ENCODE measurements at regions not wholly inside any gene's neighbourhood (a gene's known extent, or its start where the extent isn't known, plus 50 kb on each side); places are given as distances from the start of the nearest gene placed in this dataset.

- H3K27ac Mint-ChIP-seq, result no peak overlapping the region
- no peaks in the 10 kb centered on the region for H3K9me3 Mint-ChIP-seq
- no peaks in the 10 kb centered on the region for H3K4me1 Mint-ChIP-seq
- no peak overlapping the region for H3K4me3 Mint-ChIP-seq
- DNase-seq (ENCODE audit: low spot score) (no peak), ATAC-seq (no peak)
- POLR2A ChIA-PET, result no interaction called here
- no peaks in the 10 kb centered on the region for H3K27me3 Mint-ChIP-seq (ENCODE audit: low read depth)
- TF ChIP-seq GTF2I (CRISPR knock-in tag; conservative IDR thresholded peaks at IDR 0.05) (no peak), ESRRA (CRISPR knock-in tag; IDR thresholded peaks at IDR 0.05; ENCODE audit: borderline replicate concordance) (no peak), ZNF232 (CRISPR knock-in tag; IDR thresholded peaks at IDR 0.05) (no peak)
- H3K36me3 Mint-ChIP-seq, result no peaks in the 10 kb centered on the region
- CTCF ChIA-PET, result interaction anchor here (1.1 kb wide), 1 partner anchor 42 kb away, joined by 3 read pairs; no protein-coding TSS in a partner anchor
These were observed 165.6 kb downstream of the PALM2AKAP2 start for GRCh38 chr9:109945573-109945972.

- Mint-ChIP-seq H3K36me3 (no peaks in the 10 kb centered on the region), H3K4me1 (no peaks in the 10 kb centered on the region), H3K4me3 (no peak overlapping the region), H3K9me3 (0 out of 2 replicates have a peak, but pooled peaks cover 5% of the 10 kb centered on the region), H3K27ac (no peak overlapping the region), H3K27me3 (ENCODE audit: low read depth) (no peaks in the 10 kb centered on the region)
- POLR2A ChIA-PET, result interaction anchor here (0.6 kb wide), 1 partner anchor 109 kb away, joined by 6 read pairs; no protein-coding TSS in a partner anchor
- CTCF ChIA-PET, result no interaction called here
- ATAC-seq, result no peak
- DNase-seq (ENCODE audit: low spot score), result no peak
- TF ChIP-seq, protein P1, sequence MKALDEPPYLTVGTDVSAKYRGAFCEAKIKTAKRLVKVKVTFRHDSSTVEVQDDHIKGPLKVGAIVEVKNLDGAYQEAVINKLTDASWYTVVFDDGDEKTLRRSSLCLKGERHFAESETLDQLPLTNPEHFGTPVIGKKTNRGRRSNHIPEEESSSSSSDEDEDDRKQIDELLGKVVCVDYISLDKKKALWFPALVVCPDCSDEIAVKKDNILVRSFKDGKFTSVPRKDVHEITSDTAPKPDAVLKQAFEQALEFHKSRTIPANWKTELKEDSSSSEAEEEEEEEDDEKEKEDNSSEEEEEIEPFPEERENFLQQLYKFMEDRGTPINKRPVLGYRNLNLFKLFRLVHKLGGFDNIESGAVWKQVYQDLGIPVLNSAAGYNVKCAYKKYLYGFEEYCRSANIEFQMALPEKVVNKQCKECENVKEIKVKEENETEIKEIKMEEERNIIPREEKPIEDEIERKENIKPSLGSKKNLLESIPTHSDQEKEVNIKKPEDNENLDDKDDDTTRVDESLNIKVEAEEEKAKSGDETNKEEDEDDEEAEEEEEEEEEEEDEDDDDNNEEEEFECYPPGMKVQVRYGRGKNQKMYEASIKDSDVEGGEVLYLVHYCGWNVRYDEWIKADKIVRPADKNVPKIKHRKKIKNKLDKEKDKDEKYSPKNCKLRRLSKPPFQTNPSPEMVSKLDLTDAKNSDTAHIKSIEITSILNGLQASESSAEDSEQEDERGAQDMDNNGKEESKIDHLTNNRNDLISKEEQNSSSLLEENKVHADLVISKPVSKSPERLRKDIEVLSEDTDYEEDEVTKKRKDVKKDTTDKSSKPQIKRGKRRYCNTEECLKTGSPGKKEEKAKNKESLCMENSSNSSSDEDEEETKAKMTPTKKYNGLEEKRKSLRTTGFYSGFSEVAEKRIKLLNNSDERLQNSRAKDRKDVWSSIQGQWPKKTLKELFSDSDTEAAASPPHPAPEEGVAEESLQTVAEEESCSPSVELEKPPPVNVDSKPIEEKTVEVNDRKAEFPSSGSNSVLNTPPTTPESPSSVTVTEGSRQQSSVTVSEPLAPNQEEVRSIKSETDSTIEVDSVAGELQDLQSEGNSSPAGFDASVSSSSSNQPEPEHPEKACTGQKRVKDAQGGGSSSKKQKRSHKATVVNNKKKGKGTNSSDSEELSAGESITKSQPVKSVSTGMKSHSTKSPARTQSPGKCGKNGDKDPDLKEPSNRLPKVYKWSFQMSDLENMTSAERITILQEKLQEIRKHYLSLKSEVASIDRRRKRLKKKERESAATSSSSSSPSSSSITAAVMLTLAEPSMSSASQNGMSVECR (CRISPR knock-in tag; IDR thresholded peaks at IDR 0.05; ENCODE audit: borderline replicate concordance), result no peak
- TF ChIP-seq GRHL2 (CRISPR knock-in tag; IDR thresholded peaks at IDR 0.05; ENCODE audit: insufficient replicate concordance, severe bottlenecking) (no peak), NR3C1 (CRISPR knock-in tag; conservative IDR thresholded peaks at IDR 0.05; ENCODE audit: low read depth) (no peak), ZNF671 (CRISPR knock-in tag; IDR thresholded peaks at IDR 0.05) (no peak), ZNF232 (CRISPR knock-in tag; IDR thresholded peaks at IDR 0.05) (no peak), SMAD4 (CRISPR knock-in tag; IDR thresholded peaks at IDR 0.05) (no peak), EMX1 (CRISPR knock-in tag; IDR thresholded peaks at IDR 0.05) (no peak), ZSCAN18 (CRISPR knock-in tag; IDR thresholded peaks at IDR 0.05) (no peak), CBFB (CRISPR knock-in tag; IDR thresholded peaks at IDR 0.05; ENCODE audit: low read depth) (no peak), FOXJ3 (CRISPR knock-in tag; IDR thresholded peaks at IDR 0.05; ENCODE audit: borderline replicate concordance) (no peak), ZNF423 (CRISPR knock-in tag; IDR thresholded peaks at IDR 0.05) (no peak), HMGXB4 (CRISPR knock-in tag; IDR thresholded peaks at IDR 0.05) (no peak), SMAD3 (CRISPR knock-in tag; IDR thresholded peaks at IDR 0.05; ENCODE audit: borderline replicate concordance) (no peak)
- TF ChIP-seq, protein P2, sequence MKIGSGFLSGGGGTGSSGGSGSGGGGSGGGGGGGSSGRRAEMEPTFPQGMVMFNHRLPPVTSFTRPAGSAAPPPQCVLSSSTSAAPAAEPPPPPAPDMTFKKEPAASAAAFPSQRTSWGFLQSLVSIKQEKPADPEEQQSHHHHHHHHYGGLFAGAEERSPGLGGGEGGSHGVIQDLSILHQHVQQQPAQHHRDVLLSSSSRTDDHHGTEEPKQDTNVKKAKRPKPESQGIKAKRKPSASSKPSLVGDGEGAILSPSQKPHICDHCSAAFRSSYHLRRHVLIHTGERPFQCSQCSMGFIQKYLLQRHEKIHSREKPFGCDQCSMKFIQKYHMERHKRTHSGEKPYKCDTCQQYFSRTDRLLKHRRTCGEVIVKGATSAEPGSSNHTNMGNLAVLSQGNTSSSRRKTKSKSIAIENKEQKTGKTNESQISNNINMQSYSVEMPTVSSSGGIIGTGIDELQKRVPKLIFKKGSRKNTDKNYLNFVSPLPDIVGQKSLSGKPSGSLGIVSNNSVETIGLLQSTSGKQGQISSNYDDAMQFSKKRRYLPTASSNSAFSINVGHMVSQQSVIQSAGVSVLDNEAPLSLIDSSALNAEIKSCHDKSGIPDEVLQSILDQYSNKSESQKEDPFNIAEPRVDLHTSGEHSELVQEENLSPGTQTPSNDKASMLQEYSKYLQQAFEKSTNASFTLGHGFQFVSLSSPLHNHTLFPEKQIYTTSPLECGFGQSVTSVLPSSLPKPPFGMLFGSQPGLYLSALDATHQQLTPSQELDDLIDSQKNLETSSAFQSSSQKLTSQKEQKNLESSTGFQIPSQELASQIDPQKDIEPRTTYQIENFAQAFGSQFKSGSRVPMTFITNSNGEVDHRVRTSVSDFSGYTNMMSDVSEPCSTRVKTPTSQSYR (CRISPR knock-in tag; IDR thresholded peaks at IDR 0.05), result no peak
- TF ChIP-seq, protein P3, sequence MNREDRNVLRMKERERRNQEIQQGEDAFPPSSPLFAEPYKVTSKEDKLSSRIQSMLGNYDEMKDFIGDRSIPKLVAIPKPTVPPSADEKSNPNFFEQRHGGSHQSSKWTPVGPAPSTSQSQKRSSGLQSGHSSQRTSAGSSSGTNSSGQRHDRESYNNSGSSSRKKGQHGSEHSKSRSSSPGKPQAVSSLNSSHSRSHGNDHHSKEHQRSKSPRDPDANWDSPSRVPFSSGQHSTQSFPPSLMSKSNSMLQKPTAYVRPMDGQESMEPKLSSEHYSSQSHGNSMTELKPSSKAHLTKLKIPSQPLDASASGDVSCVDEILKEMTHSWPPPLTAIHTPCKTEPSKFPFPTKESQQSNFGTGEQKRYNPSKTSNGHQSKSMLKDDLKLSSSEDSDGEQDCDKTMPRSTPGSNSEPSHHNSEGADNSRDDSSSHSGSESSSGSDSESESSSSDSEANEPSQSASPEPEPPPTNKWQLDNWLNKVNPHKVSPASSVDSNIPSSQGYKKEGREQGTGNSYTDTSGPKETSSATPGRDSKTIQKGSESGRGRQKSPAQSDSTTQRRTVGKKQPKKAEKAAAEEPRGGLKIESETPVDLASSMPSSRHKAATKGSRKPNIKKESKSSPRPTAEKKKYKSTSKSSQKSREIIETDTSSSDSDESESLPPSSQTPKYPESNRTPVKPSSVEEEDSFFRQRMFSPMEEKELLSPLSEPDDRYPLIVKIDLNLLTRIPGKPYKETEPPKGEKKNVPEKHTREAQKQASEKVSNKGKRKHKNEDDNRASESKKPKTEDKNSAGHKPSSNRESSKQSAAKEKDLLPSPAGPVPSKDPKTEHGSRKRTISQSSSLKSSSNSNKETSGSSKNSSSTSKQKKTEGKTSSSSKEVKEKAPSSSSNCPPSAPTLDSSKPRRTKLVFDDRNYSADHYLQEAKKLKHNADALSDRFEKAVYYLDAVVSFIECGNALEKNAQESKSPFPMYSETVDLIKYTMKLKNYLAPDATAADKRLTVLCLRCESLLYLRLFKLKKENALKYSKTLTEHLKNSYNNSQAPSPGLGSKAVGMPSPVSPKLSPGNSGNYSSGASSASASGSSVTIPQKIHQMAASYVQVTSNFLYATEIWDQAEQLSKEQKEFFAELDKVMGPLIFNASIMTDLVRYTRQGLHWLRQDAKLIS (CRISPR knock-in tag; IDR thresholded peaks at IDR 0.05; ENCODE audit: borderline replicate concordance), result no peak
- TF ChIP-seq, protein P4, sequence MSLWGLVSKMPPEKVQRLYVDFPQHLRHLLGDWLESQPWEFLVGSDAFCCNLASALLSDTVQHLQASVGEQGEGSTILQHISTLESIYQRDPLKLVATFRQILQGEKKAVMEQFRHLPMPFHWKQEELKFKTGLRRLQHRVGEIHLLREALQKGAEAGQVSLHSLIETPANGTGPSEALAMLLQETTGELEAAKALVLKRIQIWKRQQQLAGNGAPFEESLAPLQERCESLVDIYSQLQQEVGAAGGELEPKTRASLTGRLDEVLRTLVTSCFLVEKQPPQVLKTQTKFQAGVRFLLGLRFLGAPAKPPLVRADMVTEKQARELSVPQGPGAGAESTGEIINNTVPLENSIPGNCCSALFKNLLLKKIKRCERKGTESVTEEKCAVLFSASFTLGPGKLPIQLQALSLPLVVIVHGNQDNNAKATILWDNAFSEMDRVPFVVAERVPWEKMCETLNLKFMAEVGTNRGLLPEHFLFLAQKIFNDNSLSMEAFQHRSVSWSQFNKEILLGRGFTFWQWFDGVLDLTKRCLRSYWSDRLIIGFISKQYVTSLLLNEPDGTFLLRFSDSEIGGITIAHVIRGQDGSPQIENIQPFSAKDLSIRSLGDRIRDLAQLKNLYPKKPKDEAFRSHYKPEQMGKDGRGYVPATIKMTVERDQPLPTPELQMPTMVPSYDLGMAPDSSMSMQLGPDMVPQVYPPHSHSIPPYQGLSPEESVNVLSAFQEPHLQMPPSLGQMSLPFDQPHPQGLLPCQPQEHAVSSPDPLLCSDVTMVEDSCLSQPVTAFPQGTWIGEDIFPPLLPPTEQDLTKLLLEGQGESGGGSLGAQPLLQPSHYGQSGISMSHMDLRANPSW (CRISPR knock-in tag; conservative IDR thresholded peaks at IDR 0.05; ENCODE audit: low read depth), result no peak
These were observed 168.5 kb downstream of the PALM2AKAP2 start for GRCh38 chr9:109948453-109948852.

All from WTC11 (cell line).